ENCODE measurements at regions not wholly inside any gene's neighbourhood (a gene's known extent, or its start where the extent isn't known, plus 50 kb on each side); places are given as distances from the start of the nearest gene placed in this dataset.

DNA sequence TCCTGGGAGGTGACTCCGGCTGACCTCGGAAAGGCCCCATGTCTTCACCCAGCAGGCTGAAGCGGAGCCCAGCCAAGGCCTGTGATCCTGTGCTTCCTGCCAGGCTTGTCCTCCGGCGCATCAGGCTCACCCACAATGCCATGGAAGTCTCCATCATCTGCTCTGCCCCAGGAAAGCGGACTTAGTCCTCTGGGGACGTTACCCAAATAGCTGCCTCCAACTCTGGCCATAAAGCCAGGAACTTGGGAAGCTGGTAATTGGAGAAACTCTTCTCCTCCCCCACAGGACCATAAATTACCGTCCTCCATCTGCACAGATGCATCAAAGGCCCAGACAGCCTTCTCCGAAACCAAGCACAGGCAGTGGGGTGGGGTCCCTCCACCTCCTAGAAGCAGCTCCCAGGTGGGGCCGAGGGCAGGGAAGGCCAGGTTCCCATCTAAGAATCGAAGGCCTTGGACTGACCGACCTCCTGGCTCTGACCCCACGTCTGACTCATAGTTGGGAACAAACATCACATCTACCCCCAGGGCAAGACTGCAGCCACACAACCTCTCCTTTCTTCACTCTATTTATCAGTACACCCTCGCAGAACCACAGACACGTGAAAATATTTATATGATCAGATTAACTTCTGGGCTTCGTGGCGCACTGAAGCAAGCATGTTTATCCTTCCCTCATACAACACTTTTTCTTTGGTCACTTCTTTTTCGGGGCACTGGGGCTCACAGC, 56.4 kb downstream of the PITPNM2 start (continued):
- TF ChIP-seq, protein P1, sequence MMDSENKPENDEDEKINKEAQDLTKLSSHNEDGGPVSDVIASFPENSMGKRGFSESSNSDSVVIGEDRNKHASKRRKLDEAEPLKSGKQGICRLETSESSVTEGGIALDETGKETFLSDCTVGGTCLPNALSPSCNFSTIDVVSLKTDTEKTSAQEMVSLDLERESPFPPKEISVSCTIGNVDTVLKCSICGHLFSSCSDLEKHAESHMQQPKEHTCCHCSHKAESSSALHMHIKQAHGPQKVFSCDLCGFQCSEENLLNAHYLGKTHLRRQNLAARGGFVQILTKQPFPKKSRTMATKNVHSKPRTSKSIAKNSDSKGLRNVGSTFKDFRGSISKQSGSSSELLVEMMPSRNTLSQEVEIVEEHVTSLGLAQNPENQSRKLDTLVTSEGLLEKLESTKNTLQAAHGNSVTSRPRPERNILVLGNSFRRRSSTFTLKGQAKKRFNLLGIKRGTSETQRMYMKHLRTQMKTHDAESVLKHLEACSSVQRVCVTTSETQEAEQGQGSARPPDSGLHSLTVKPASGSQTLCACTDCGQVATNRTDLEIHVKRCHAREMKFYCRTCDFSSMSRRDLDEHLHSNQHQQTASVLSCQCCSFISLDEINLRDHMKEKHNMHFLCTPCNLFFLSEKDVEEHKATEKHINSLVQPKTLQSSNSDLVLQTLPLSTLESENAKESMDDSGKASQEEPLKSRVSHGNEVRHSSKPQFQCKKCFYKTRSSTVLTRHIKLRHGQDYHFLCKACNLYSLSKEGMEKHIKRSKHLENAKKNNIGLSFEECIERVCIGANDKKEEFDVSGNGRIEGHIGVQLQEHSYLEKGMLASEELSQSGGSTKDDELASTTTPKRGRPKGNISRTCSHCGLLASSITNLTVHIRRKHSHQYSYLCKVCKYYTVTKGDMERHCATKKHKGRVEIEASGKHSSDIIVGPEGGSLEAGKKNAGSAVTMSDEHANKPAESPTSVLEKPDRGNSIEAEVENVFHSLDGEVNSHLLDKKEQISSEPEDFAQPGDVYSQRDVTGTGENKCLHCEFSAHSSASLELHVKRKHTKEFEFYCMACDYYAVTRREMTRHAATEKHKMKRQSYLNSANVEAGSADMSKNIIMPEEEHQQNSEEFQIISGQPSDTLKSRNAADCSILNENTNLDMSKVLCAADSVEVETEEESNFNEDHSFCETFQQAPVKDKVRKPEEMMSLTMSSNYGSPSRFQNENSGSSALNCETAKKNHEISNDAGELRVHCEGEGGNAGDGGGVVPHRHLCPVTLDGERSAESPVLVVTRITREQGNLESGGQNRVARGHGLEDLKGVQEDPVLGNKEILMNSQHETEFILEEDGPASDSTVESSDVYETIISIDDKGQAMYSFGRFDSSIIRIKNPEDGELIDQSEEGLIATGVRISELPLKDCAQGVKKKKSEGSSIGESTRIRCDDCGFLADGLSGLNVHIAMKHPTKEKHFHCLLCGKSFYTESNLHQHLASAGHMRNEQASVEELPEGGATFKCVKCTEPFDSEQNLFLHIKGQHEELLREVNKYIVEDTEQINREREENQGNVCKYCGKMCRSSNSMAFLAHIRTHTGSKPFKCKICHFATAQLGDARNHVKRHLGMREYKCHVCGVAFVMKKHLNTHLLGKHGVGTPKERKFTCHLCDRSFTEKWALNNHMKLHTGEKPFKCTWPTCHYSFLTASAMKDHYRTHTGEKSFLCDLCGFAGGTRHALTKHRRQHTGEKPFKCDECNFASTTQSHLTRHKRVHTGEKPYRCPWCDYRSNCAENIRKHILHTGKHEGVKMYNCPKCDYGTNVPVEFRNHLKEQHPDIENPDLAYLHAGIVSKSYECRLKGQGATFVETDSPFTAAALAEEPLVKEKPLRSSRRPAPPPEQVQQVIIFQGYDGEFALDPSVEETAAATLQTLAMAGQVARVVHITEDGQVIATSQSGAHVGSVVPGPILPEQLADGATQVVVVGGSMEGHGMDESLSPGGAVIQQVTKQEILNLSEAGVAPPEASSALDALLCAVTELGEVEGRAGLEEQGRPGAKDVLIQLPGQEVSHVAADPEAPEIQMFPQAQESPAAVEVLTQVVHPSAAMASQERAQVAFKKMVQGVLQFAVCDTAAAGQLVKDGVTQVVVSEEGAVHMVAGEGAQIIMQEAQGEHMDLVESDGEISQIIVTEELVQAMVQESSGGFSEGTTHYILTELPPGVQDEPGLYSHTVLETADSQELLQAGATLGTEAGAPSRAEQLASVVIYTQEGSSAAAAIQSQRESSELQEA (CRISPR knock-in tag; IDR thresholded peaks at IDR 0.05; ENCODE audit: not compliant biosample characterization): no peak
- TF ChIP-seq SMAD9 (CRISPR knock-in tag; IDR thresholded peaks at IDR 0.05) (no peak), MYNN (CRISPR knock-in tag; IDR thresholded peaks at IDR 0.05; ENCODE audit: low read depth) (no peak), MTA1 (CRISPR knock-in tag; IDR thresholded peaks at IDR 0.05; ENCODE audit: borderline replicate concordance) (0 out of 2 replicates have a peak, but pooled peaks have one; percentile 59), POGZ (CRISPR knock-in tag; IDR thresholded peaks at IDR 0.05) (0 out of 2 replicates have a peak, but pooled peaks have one; percentile 29), ZNF780A (CRISPR knock-in tag; IDR thresholded peaks at IDR 0.05) (no peak), NFYB (CRISPR knock-in tag; IDR thresholded peaks at IDR 0.05) (no peak), ZFX (CRISPR knock-in tag; IDR thresholded peaks at IDR 0.05; ENCODE audit: low read depth) (peak; percentile 54), NR2F2 (IDR thresholded peaks at IDR 0.05; ENCODE audit: borderline replicate concordance, low read depth) (peak; percentile 49; the same call in 1 of the 2 replicates), DNMT3B (CRISPR knock-in tag; conservative IDR thresholded peaks at IDR 0.05) (no peak), KLF11 (CRISPR knock-in tag; IDR thresholded peaks at IDR 0.05) (no peak)
- TF ChIP-seq, protein P2, sequence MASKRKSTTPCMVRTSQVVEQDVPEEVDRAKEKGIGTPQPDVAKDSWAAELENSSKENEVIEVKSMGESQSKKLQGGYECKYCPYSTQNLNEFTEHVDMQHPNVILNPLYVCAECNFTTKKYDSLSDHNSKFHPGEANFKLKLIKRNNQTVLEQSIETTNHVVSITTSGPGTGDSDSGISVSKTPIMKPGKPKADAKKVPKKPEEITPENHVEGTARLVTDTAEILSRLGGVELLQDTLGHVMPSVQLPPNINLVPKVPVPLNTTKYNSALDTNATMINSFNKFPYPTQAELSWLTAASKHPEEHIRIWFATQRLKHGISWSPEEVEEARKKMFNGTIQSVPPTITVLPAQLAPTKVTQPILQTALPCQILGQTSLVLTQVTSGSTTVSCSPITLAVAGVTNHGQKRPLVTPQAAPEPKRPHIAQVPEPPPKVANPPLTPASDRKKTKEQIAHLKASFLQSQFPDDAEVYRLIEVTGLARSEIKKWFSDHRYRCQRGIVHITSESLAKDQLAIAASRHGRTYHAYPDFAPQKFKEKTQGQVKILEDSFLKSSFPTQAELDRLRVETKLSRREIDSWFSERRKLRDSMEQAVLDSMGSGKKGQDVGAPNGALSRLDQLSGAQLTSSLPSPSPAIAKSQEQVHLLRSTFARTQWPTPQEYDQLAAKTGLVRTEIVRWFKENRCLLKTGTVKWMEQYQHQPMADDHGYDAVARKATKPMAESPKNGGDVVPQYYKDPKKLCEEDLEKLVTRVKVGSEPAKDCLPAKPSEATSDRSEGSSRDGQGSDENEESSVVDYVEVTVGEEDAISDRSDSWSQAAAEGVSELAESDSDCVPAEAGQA (IDR thresholded peaks at IDR 0.05; ENCODE audit: low read depth): no peak
- TF ChIP-seq, protein P2 (CRISPR knock-in tag; IDR thresholded peaks at IDR 0.05; ENCODE audit: borderline replicate concordance): no peak
- TF ChIP-seq, protein P3, sequence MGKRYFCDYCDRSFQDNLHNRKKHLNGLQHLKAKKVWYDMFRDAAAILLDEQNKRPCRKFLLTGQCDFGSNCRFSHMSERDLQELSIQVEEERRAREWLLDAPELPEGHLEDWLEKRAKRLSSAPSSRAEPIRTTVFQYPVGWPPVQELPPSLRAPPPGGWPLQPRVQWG (CRISPR knock-in tag; IDR thresholded peaks at IDR 0.05; ENCODE audit: borderline replicate concordance, low read depth): no peak

Data from HepG2 (cell line).